ENCODE measurements at regions not wholly inside any gene's neighbourhood (a gene's known extent, or its start where the extent isn't known, plus 50 kb on each side); places are given as distances from the start of the nearest gene placed in this dataset.

DNA sequence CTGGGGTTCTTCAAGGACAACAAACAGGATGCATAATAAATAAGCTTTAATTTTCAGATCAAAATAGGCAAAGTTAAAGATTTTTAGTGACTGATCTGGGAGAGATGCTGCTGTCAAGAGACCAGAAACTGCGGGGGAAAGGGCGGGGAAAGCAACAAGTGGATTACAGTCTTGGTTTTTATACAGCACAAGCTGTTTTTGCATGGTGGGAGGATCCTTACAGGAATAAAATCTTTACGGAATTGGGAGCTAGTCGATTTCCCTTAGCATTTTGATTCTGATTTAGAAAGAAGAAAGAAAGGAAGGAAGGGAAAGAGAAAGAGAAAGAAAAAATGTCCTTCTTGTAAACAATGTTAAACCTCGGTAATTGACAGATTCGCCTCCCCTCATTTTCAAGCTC is 242.3 kb upstream of the SP8 start:
- no peak for DNase-seq
- peaks cover 8% of the 10 kb centered on the region for H3K4me1 Mint-ChIP-seq (ENCODE audit: low read depth, unreplicated experiment)
- H3K27me3 Mint-ChIP-seq (ENCODE audit: unreplicated experiment): no peaks in the 10 kb centered on the region
- H3K27ac Mint-ChIP-seq (ENCODE audit: unreplicated experiment): no peak overlapping the region
- no peak overlapping the region for H3K4me3 Mint-ChIP-seq (ENCODE audit: unreplicated experiment)
- H3K9me3 Mint-ChIP-seq (ENCODE audit: unreplicated experiment): no peaks in the 10 kb centered on the region
- no peak for TF ChIP-seq CTCF (IDR thresholded peaks at IDR 0.05; ENCODE audit: partially characterized antibody, unreplicated experiment)
- no peaks in the 10 kb centered on the region for H3K36me3 Mint-ChIP-seq (ENCODE audit: unreplicated experiment)

- Mint-ChIP-seq H3K4me1 (ENCODE audit: low read depth, unreplicated experiment) (peaks cover 4% of the 10 kb centered on the region), H3K9me3 (ENCODE audit: unreplicated experiment) (no peaks in the 10 kb centered on the region), H3K4me3 (ENCODE audit: unreplicated experiment) (no peak overlapping the region), H3K27ac (ENCODE audit: unreplicated experiment) (no peak overlapping the region), H3K27me3 (ENCODE audit: unreplicated experiment) (no peaks in the 10 kb centered on the region), H3K36me3 (ENCODE audit: unreplicated experiment) (no peaks in the 10 kb centered on the region)
- no peak for TF ChIP-seq CTCF (IDR thresholded peaks at IDR 0.05; ENCODE audit: partially characterized antibody, unreplicated experiment)
- no peak for DNase-seq
Observed at GRCh38 chr7:21030237-21030871, 243.7 kb upstream of the SP8 start.

DNA sequence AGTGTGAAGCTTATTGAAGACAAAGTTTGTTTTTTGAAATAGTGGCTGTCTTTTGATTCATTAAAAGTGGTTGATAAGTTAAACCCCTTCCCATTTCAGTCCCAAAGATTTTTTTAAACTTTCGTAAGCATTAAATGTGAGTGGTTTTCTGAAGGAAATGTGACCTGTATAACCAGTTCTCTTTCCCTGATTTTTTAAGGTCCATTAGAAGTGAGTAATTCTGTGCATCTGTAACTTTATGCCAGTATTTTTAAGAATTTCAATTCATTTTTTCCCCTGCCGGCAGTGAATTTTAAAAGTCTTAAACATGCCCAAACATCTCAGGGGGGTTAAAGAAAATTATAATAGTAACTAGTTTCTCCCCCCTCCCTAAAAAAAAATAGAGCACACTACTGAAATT is 254.6 kb upstream of the SP8 start:
- DNase-seq: no peak
- Mint-ChIP-seq H3K4me1 (ENCODE audit: low read depth, unreplicated experiment) (peaks cover 14% of the 10 kb centered on the region), H3K4me3 (ENCODE audit: unreplicated experiment) (no peak overlapping the region), H3K36me3 (ENCODE audit: unreplicated experiment) (peaks cover 9% of the 10 kb centered on the region), H3K27me3 (ENCODE audit: unreplicated experiment) (no peaks in the 10 kb centered on the region), H3K27ac (ENCODE audit: unreplicated experiment) (peak overlapping the region; percentile 25), H3K9me3 (ENCODE audit: unreplicated experiment) (no peaks in the 10 kb centered on the region)
- TF ChIP-seq CTCF (IDR thresholded peaks at IDR 0.05; ENCODE audit: partially characterized antibody, unreplicated experiment): no peak

GRCh38 chr7:21041666-21042065 is 255.0 kb upstream of the SP8 start:
- Mint-ChIP-seq H3K27ac (ENCODE audit: unreplicated experiment) (peak overlapping the region; percentile 65), H3K9me3 (ENCODE audit: unreplicated experiment) (no peaks in the 10 kb centered on the region), H3K36me3 (ENCODE audit: unreplicated experiment) (peaks cover 9% of the 10 kb centered on the region), H3K4me3 (ENCODE audit: unreplicated experiment) (no peak overlapping the region), H3K27me3 (ENCODE audit: unreplicated experiment) (no peaks in the 10 kb centered on the region), H3K4me1 (ENCODE audit: low read depth, unreplicated experiment) (peaks cover 14% of the 10 kb centered on the region)
- DNase-seq: peak; percentile 57
- no peak for TF ChIP-seq CTCF (IDR thresholded peaks at IDR 0.05; ENCODE audit: partially characterized antibody, unreplicated experiment)

- H3K27ac Mint-ChIP-seq (ENCODE audit: unreplicated experiment): no peak overlapping the region
- peaks cover 14% of the 10 kb centered on the region for H3K4me1 Mint-ChIP-seq (ENCODE audit: low read depth, unreplicated experiment)
Observed at GRCh38 chr7:21044384-21044783, 257.7 kb upstream of the SP8 start.

More at GRCh38 chr7:21044384-21044783, 257.7 kb upstream of the SP8 start:
- Mint-ChIP-seq H3K4me3 (ENCODE audit: unreplicated experiment) (no peak overlapping the region), H3K27me3 (ENCODE audit: unreplicated experiment) (no peaks in the 10 kb centered on the region), H3K36me3 (ENCODE audit: unreplicated experiment) (no peaks in the 10 kb centered on the region), H3K9me3 (ENCODE audit: unreplicated experiment) (no peaks in the 10 kb centered on the region)
- DNase-seq: no peak
- no peak for TF ChIP-seq CTCF (IDR thresholded peaks at IDR 0.05; ENCODE audit: partially characterized antibody, unreplicated experiment)
